ENCODE measurements at regions not wholly inside any gene's neighbourhood (a gene's known extent, or its start where the extent isn't known, plus 50 kb on each side); places are given as distances from the start of the nearest gene placed in this dataset.

DNA sequence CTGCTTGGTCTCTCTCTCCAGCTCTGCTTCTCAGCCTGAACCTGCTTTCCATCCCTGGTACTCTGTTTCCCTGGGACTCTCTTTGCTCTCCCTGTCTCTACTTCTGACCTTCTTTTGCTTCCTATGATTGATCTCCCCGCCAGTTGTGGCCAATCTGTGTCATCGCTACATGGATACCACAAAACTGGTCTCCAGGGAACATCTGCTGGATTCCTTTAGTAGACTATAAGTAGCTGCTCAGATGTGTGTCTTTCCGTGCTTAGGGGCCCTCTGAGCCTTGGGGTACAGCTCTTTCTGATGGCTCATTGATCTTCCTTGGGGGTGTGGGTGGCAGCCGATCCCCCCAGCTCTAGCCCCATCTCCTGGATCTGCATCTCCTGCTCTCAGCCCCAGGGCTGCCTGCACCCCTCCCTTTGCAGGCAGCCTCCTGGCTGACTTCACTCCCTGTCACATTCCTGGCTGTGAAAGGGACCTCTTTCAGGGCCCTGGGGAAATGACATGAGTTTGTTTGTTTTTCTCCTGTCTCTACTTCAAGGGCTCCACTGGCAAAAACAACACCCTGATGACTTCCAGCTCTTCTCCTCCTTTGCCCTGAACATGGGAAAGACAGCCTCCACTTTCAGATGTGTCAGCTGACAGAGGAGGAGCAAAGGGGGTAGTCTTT lies 333.7 kb downstream of the CYP26B1 start:
- DNase-seq, result no peak
- H3K36me3 ChIP-seq, result no peaks in the 10 kb centered on the region
- TF ChIP-seq, protein P1, sequence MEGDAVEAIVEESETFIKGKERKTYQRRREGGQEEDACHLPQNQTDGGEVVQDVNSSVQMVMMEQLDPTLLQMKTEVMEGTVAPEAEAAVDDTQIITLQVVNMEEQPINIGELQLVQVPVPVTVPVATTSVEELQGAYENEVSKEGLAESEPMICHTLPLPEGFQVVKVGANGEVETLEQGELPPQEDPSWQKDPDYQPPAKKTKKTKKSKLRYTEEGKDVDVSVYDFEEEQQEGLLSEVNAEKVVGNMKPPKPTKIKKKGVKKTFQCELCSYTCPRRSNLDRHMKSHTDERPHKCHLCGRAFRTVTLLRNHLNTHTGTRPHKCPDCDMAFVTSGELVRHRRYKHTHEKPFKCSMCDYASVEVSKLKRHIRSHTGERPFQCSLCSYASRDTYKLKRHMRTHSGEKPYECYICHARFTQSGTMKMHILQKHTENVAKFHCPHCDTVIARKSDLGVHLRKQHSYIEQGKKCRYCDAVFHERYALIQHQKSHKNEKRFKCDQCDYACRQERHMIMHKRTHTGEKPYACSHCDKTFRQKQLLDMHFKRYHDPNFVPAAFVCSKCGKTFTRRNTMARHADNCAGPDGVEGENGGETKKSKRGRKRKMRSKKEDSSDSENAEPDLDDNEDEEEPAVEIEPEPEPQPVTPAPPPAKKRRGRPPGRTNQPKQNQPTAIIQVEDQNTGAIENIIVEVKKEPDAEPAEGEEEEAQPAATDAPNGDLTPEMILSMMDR (IDR thresholded peaks at IDR 0.05 in 8 of 11, conservative IDR thresholded peaks at IDR 0.05 in 3 of 11), result no peak
- TF ChIP-seq POLR2AphosphoS5 (IDR thresholded peaks at IDR 0.05) (no peak), POLR2A (IDR thresholded peaks at IDR 0.05) (no peak)
- no peaks in the 10 kb centered on the region for H3K9me3 ChIP-seq
- 75 to 88% (median 82%) methylated on average over 4 of the region's 4 CpGs for WGBS, 5 donors
- no peaks in the 10 kb centered on the region for H3K4me1 ChIP-seq
- H3K27me3 ChIP-seq (replicated peaks in 1 of 7), result no peaks in the 10 kb centered on the region
- no peak overlapping the region for H3K27ac ChIP-seq
- intact Hi-C loops (cut with DNase I; ENCODE audit: low total_unique reads), result no loop called here
- H3K4me3 ChIP-seq, result no peak overlapping the region

- no peak for DNase-seq
- H3K9me3 ChIP-seq, result no peaks in the 10 kb centered on the region
- 59 to 80% (median 69%) methylated on average over 4 of the region's 4 CpGs for WGBS, 5 donors
- H3K27ac ChIP-seq, result no peak overlapping the region
- H3K27me3 ChIP-seq (replicated peaks in 1 of 7), result no peaks in the 10 kb centered on the region
- no peaks in the 10 kb centered on the region for H3K36me3 ChIP-seq
- no peak for TF ChIP-seq POLR2A (IDR thresholded peaks at IDR 0.05)
- TF ChIP-seq, protein P1 (IDR thresholded peaks at IDR 0.05 in 8 of 11, conservative IDR thresholded peaks at IDR 0.05 in 3 of 11), result no peak
- intact Hi-C loops (cut with DNase I; ENCODE audit: low total_unique reads), result no loop called here
- no peaks in the 10 kb centered on the region for H3K4me1 ChIP-seq
- H3K4me3 ChIP-seq, result no peak overlapping the region
Observed at GRCh38 chr2:71813315-71813714, 334.3 kb downstream of the CYP26B1 start.

- no peaks in the 10 kb centered on the region for H3K4me1 ChIP-seq
- H3K27me3 ChIP-seq (replicated peaks in 1 of 7), result no peaks in the 10 kb centered on the region
- no peak for DNase-seq
- no peak overlapping the region for H3K27ac ChIP-seq
- WGBS, 5 donors, result 91 to 100% (median 96%) methylated on average over 2 of the region's 2 CpGs
- no peaks in the 10 kb centered on the region for H3K36me3 ChIP-seq
- H3K9me3 ChIP-seq, result no peaks in the 10 kb centered on the region
- TF ChIP-seq POLR2AphosphoS5 (IDR thresholded peaks at IDR 0.05) (no peak), POLR2A (IDR thresholded peaks at IDR 0.05) (no peak)
- TF ChIP-seq, protein P1 (IDR thresholded peaks at IDR 0.05 in 8 of 11, conservative IDR thresholded peaks at IDR 0.05 in 3 of 11), result no peak
- no peak overlapping the region for H3K4me3 ChIP-seq
- intact Hi-C loops (cut with DNase I; ENCODE audit: low total_unique reads), result no loop called here
Observed at GRCh38 chr2:71812736-71813135, 334.9 kb downstream of the CYP26B1 start.

DNA sequence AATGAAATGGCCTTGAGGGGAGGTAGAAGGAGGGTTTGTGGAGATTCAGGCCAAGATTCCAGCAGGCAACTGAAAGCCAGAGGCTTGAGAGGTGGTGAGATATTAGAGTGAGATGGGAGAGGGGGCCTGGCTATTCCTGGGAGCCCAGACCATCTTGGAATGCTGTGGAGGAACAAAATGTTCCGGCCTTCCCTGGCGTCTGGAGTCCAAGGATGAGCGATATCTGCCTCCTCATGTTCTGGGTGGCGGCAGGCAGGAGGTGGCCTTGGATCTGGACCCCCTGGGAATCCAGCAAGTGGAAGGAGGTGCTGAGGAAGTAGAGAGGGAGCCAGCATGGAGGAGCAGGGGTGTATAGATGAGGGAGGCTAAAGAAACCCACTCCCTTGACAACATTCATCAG lies 335.9 kb downstream of the CYP26B1 start:
- Histone ChIP-seq H3K27ac (no peak overlapping the region), H3K9me3 (no peaks in the 10 kb centered on the region), H3K36me3 (no peaks in the 10 kb centered on the region), H3K4me1 (no peaks in the 10 kb centered on the region), H3K4me3 (no peak overlapping the region), H3K27me3 (replicated peaks in 1 of 7) (no peaks in the 10 kb centered on the region)
- DNase-seq, result no peak
- intact Hi-C loops (cut with DNase I; ENCODE audit: low total_unique reads), result no loop called here
- TF ChIP-seq POLR2AphosphoS5 (IDR thresholded peaks at IDR 0.05) (no peak), POLR2A (IDR thresholded peaks at IDR 0.05) (no peak)
- TF ChIP-seq, protein P1 (IDR thresholded peaks at IDR 0.05 in 8 of 11, conservative IDR thresholded peaks at IDR 0.05 in 3 of 11), result no peak
- WGBS, 5 donors, result 73 to 95% (median 91%) methylated on average over 4 of the region's 4 CpGs

All from spleen (tissue), 11 donors.